ENCODE measurements at regions not wholly inside any gene's neighbourhood (a gene's known extent, or its start where the extent isn't known, plus 50 kb on each side); places are given as distances from the start of the nearest gene placed in this dataset.

GRCh38 chr22:27621486-27622070 lies 180.0 kb downstream of the MN1 start:
- DNase-seq (ENCODE audit: low spot score): no peak
- Histone ChIP-seq H3K4me1 (ENCODE audit: insufficient read depth, low read length, poor library complexity, severe bottlenecking) (no peaks in the 10 kb centered on the region), H3K4me3 (ENCODE audit: low read depth, low read length, poor library complexity, severe bottlenecking) (no peak overlapping the region), H3K9me3 (ENCODE audit: low read depth, low read length, poor library complexity, severe bottlenecking) (no peaks in the 10 kb centered on the region), H3K27me3 (replicated peaks; ENCODE audit: insufficient read depth, low read depth, low read length, poor library complexity) (no peaks in the 10 kb centered on the region), H3K36me3 (ENCODE audit: insufficient read depth, low read length, poor library complexity, severe bottlenecking) (no peaks in the 10 kb centered on the region), H3K27ac (ENCODE audit: low read depth, low read length, poor library complexity, severe bottlenecking) (no peak overlapping the region)
- no TSS peak for BruUV-seq (replicated peaks)
- TF ChIP-seq CTCF (conservative IDR thresholded peaks at IDR 0.05; ENCODE audit: low read depth, low read length): no peak
- TF ChIP-seq EZH2 (IDR thresholded peaks at IDR 0.05; ENCODE audit: borderline replicate concordance, low read depth, low read length, poor library complexity, severe bottlenecking): no peak
- POLR2A ChIA-PET (ENCODE audit: low non-redundant PET): no interaction called here
- intact Hi-C loops (cut with micrococcal nuclease; ENCODE audit: unreplicated experiment): no loop called here
- CTCF ChIA-PET: no interaction called here

- Histone ChIP-seq H3K9me3 (ENCODE audit: low read depth, low read length, poor library complexity, severe bottlenecking) (no peaks in the 10 kb centered on the region), H3K27ac (ENCODE audit: low read depth, low read length, poor library complexity, severe bottlenecking) (no peak overlapping the region), H3K27me3 (replicated peaks; ENCODE audit: insufficient read depth, low read depth, low read length, poor library complexity) (no peaks in the 10 kb centered on the region), H3K36me3 (ENCODE audit: insufficient read depth, low read length, poor library complexity, severe bottlenecking) (no peaks in the 10 kb centered on the region), H3K4me3 (ENCODE audit: low read depth, low read length, poor library complexity, severe bottlenecking) (no peak overlapping the region), H3K4me1 (ENCODE audit: insufficient read depth, low read length, poor library complexity, severe bottlenecking) (no peaks in the 10 kb centered on the region)
- no peak for TF ChIP-seq CTCF (conservative IDR thresholded peaks at IDR 0.05; ENCODE audit: low read depth, low read length)
- no peak for TF ChIP-seq EZH2 (IDR thresholded peaks at IDR 0.05; ENCODE audit: borderline replicate concordance, low read depth, low read length, poor library complexity, severe bottlenecking)
- BruUV-seq (replicated peaks): no TSS peak
- ChIA-PET POLR2A (ENCODE audit: low non-redundant PET) (no interaction called here), CTCF (no interaction called here)
- DNase-seq (ENCODE audit: low spot score): no peak
- intact Hi-C loops (cut with micrococcal nuclease; ENCODE audit: unreplicated experiment): no loop called here
These were observed 177.5 kb downstream of the MN1 start for GRCh38 chr22:27624042-27624441.

GRCh38 chr22:27624705-27625104 lies 176.9 kb downstream of the MN1 start:
- DNase-seq (ENCODE audit: low spot score): no peak
- POLR2A ChIA-PET (ENCODE audit: low non-redundant PET): no interaction called here

More at GRCh38 chr22:27624705-27625104, 176.9 kb downstream of the MN1 start:
- Histone ChIP-seq H3K4me3 (ENCODE audit: low read depth, low read length, poor library complexity, severe bottlenecking) (no peak overlapping the region), H3K36me3 (ENCODE audit: insufficient read depth, low read length, poor library complexity, severe bottlenecking) (no peaks in the 10 kb centered on the region), H3K4me1 (ENCODE audit: insufficient read depth, low read length, poor library complexity, severe bottlenecking) (no peaks in the 10 kb centered on the region), H3K9me3 (ENCODE audit: low read depth, low read length, poor library complexity, severe bottlenecking) (no peaks in the 10 kb centered on the region), H3K27ac (ENCODE audit: low read depth, low read length, poor library complexity, severe bottlenecking) (no peak overlapping the region), H3K27me3 (replicated peaks; ENCODE audit: insufficient read depth, low read depth, low read length, poor library complexity) (no peaks in the 10 kb centered on the region)
- BruUV-seq (replicated peaks): no TSS peak
- TF ChIP-seq EZH2 (IDR thresholded peaks at IDR 0.05; ENCODE audit: borderline replicate concordance, low read depth, low read length, poor library complexity, severe bottlenecking) (no peak), CTCF (conservative IDR thresholded peaks at IDR 0.05; ENCODE audit: low read depth, low read length) (no peak)
- CTCF ChIA-PET: no interaction called here
- intact Hi-C loops (cut with micrococcal nuclease; ENCODE audit: unreplicated experiment): no loop called here

All from A673 (cell line).